ENCODE measurements at regions not wholly inside any gene's neighbourhood (a gene's known extent, or its start where the extent isn't known, plus 50 kb on each side); places are given as distances from the start of the nearest gene placed in this dataset.
"Not testable (repeated sequence)": the region's sequence is repeated elsewhere in the genome, so short reads cannot be mapped to it uniquely, and the experiment has no call there.

- not testable (repeated sequence) for DNase-seq; H3K36me3 Mint-ChIP-seq (ENCODE audit: low read depth); H3K4me3 Mint-ChIP-seq; H3K27me3 Mint-ChIP-seq; H3K4me1 Mint-ChIP-seq (ENCODE audit: low read depth); H3K9me3 Mint-ChIP-seq
- H3K27ac Mint-ChIP-seq = peak overlapping the region; percentile 39
These were observed 294.7 kb upstream of the TEKT4 start for GRCh38 chr2:94576486-94576885.

- DNase-seq; H3K36me3 Mint-ChIP-seq (ENCODE audit: low read depth); H3K27ac Mint-ChIP-seq; H3K4me1 Mint-ChIP-seq (ENCODE audit: low read depth); H3K27me3 Mint-ChIP-seq; H3K9me3 Mint-ChIP-seq; H3K4me3 Mint-ChIP-seq: not testable (repeated sequence)
These were observed 294.1 kb upstream of the TEKT4 start for GRCh38 chr2:94577160-94577559.

- H3K4me3 Mint-ChIP-seq; DNase-seq; H3K36me3 Mint-ChIP-seq (ENCODE audit: low read depth); H3K9me3 Mint-ChIP-seq; H3K4me1 Mint-ChIP-seq (ENCODE audit: low read depth); H3K27ac Mint-ChIP-seq; H3K27me3 Mint-ChIP-seq: not testable (repeated sequence)
These were observed 292.0 kb upstream of the TEKT4 start for GRCh38 chr2:94579221-94579620.

GRCh38 chr2:94583081-94583723, 288.0 kb upstream of the TEKT4 start:
- H3K36me3 Mint-ChIP-seq (ENCODE audit: low read depth); H3K9me3 Mint-ChIP-seq; H3K4me1 Mint-ChIP-seq (ENCODE audit: low read depth); H3K27me3 Mint-ChIP-seq; DNase-seq; H3K27ac Mint-ChIP-seq; H3K4me3 Mint-ChIP-seq: not testable (repeated sequence)

- H3K4me1 Mint-ChIP-seq (ENCODE audit: low read depth); H3K27me3 Mint-ChIP-seq; DNase-seq; H3K4me3 Mint-ChIP-seq; H3K27ac Mint-ChIP-seq; H3K9me3 Mint-ChIP-seq; H3K36me3 Mint-ChIP-seq (ENCODE audit: low read depth): not testable (repeated sequence)
These were observed 286.7 kb upstream of the TEKT4 start for GRCh38 chr2:94584569-94584968.

GRCh38 chr2:94586032-94586982, 284.9 kb upstream of the TEKT4 start:
- not testable (repeated sequence) for DNase-seq; H3K27ac Mint-ChIP-seq; H3K36me3 Mint-ChIP-seq (ENCODE audit: low read depth); H3K4me1 Mint-ChIP-seq (ENCODE audit: low read depth); H3K27me3 Mint-ChIP-seq; H3K4me3 Mint-ChIP-seq; H3K9me3 Mint-ChIP-seq

- not testable (repeated sequence) for H3K27me3 Mint-ChIP-seq; H3K4me3 Mint-ChIP-seq; H3K4me1 Mint-ChIP-seq (ENCODE audit: low read depth); H3K9me3 Mint-ChIP-seq; DNase-seq; H3K36me3 Mint-ChIP-seq (ENCODE audit: low read depth); H3K27ac Mint-ChIP-seq
These were observed 284.2 kb upstream of the TEKT4 start for GRCh38 chr2:94587042-94587441.

GRCh38 chr2:94594019-94594836, 277.0 kb upstream of the TEKT4 start:
- not testable (repeated sequence) for H3K9me3 Mint-ChIP-seq; H3K4me1 Mint-ChIP-seq (ENCODE audit: low read depth); H3K27ac Mint-ChIP-seq; H3K4me3 Mint-ChIP-seq; H3K36me3 Mint-ChIP-seq (ENCODE audit: low read depth); H3K27me3 Mint-ChIP-seq; DNase-seq

- H3K4me3 Mint-ChIP-seq; H3K4me1 Mint-ChIP-seq (ENCODE audit: low read depth); H3K27ac Mint-ChIP-seq; H3K36me3 Mint-ChIP-seq (ENCODE audit: low read depth); H3K27me3 Mint-ChIP-seq; DNase-seq; H3K9me3 Mint-ChIP-seq: not testable (repeated sequence)
These were observed 275.3 kb upstream of the TEKT4 start for GRCh38 chr2:94595956-94596355.

GRCh38 chr2:94598075-94598713, 273.0 kb upstream of the TEKT4 start:
- H3K9me3 Mint-ChIP-seq; H3K36me3 Mint-ChIP-seq (ENCODE audit: low read depth); H3K4me3 Mint-ChIP-seq; H3K27me3 Mint-ChIP-seq; H3K27ac Mint-ChIP-seq; H3K4me1 Mint-ChIP-seq (ENCODE audit: low read depth); DNase-seq: not testable (repeated sequence)

- not testable (repeated sequence) for H3K4me1 Mint-ChIP-seq (ENCODE audit: low read depth); H3K36me3 Mint-ChIP-seq (ENCODE audit: low read depth); H3K27ac Mint-ChIP-seq; H3K9me3 Mint-ChIP-seq; H3K4me3 Mint-ChIP-seq; DNase-seq; H3K27me3 Mint-ChIP-seq
These were observed 270.3 kb upstream of the TEKT4 start for GRCh38 chr2:94600929-94601328.

- H3K4me1 Mint-ChIP-seq (ENCODE audit: low read depth) = no peaks in the 10 kb centered on the region
- H3K27me3 Mint-ChIP-seq = no peaks in the 10 kb centered on the region
- no peak overlapping the region for H3K4me3 Mint-ChIP-seq
- no peak for DNase-seq
- no peaks in the 10 kb centered on the region for H3K36me3 Mint-ChIP-seq (ENCODE audit: low read depth)
- no peak overlapping the region for H3K27ac Mint-ChIP-seq
- H3K9me3 Mint-ChIP-seq = no peaks in the 10 kb centered on the region
These were observed 268.8 kb upstream of the TEKT4 start for GRCh38 chr2:94602466-94602865.

- no peaks in the 10 kb centered on the region for H3K36me3 Mint-ChIP-seq (ENCODE audit: low read depth)
- H3K4me1 Mint-ChIP-seq (ENCODE audit: low read depth) = no peaks in the 10 kb centered on the region
- DNase-seq = no peak
- no peak overlapping the region for H3K4me3 Mint-ChIP-seq
- H3K27me3 Mint-ChIP-seq = peaks cover 5% of the 10 kb centered on the region
- H3K27ac Mint-ChIP-seq = no peak overlapping the region
- H3K9me3 Mint-ChIP-seq = no peaks in the 10 kb centered on the region
These were observed 249.1 kb upstream of the TEKT4 start for GRCh38 chr2:94622113-94622618.

GRCh38 chr2:94628953-94629352, 242.3 kb upstream of the TEKT4 start:
- not testable (repeated sequence) for H3K27me3 Mint-ChIP-seq; H3K27ac Mint-ChIP-seq; H3K9me3 Mint-ChIP-seq; H3K4me1 Mint-ChIP-seq (ENCODE audit: low read depth); H3K4me3 Mint-ChIP-seq; H3K36me3 Mint-ChIP-seq (ENCODE audit: low read depth); DNase-seq
